Left ventricle myocardium inferior (tissue), 1 donor: ENCODE measurements at regions not wholly inside any gene's neighbourhood (a gene's known extent, or its start where the extent isn't known, plus 50 kb on each side); places are given as distances from the start of the nearest gene placed in this dataset.
"Not testable (repeated sequence)": the region's sequence is repeated elsewhere in the genome, so short reads cannot be mapped to it uniquely, and the experiment has no call there.

ENCODE experiments used
- DNase-seq: peaks from one replicate; pipeline ENCODE4 v3.0.0-alpha.2; 2020
- H3K27ac ChIP-seq: fragments of 200-600 bp; replicated peaks from 2 replicates; pipeline ENCODE4 v1.8.0; 2021
- H3K27me3 ChIP-seq: fragments of 200-600 bp; 2 replicates; pipeline ENCODE4 v1.8.0; 2021; ENCODE audit warnings: low read depth
- H3K36me3 ChIP-seq: fragments of 200-600 bp; 2 replicates; pipeline ENCODE4 v1.8.0; 2021
- H3K4me1 ChIP-seq: fragments of 200-600 bp; 2 replicates; pipeline ENCODE4 v1.8.0; 2021
- H3K4me3 ChIP-seq: fragments of 200-600 bp; 2 replicates; pipeline ENCODE4 v1.8.0; 2021; ENCODE audit warnings: mild to moderate bottlenecking, moderate library complexity
- H3K9me3 ChIP-seq: fragments of 200-600 bp; replicated peaks from 2 replicates; pipeline ENCODE4 v1.8.0; 2021
- intact Hi-C: fragments of 100-400 bp; cut with micrococcal nuclease; formaldehyde crosslinking; loops from one replicate; pipeline ENCODE4 v1.11.0; 2022
- TF ChIP-seq, protein P1 (sequence below): fragments of 200-600 bp; IDR thresholded peaks from 2 replicates; pipeline ENCODE4 v1.8.0; 2021; ENCODE audit warnings: antibody characterized with exemption, mild to moderate bottlenecking, borderline replicate concordance
- donor health status: DM: no; HTN: yes; CAD: no; lungs with severe emphysema.

DNA sequence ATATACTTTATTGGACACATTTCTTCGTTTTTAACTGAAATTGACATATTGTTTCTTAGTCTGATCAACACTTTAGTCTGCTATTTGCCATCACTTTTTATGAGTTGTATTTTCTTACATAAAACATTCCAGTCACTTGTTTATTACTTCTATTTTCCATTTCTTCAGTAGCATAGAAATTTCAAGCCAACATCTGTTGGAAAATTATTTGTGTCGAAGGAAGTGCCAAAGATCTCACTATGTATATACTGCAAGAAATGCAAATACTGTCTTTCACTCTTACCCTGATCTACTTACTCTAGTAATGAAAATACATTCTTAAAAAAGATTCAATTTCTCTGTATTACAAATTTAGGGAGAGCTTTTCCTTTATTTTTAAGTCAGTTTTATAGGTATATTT, 105.9 kb downstream of the SLC17A6 start:
- Histone ChIP-seq H3K27ac (no peak overlapping the region), H3K4me1 (no peaks in the 10 kb centered on the region), H3K36me3 (no peaks in the 10 kb centered on the region), H3K27me3 (no peaks in the 10 kb centered on the region), H3K4me3 (no peak overlapping the region), H3K9me3 (no peaks in the 10 kb centered on the region)
- intact Hi-C loops, result no loop called here
- DNase-seq, result no peak
- TF ChIP-seq, protein P1, sequence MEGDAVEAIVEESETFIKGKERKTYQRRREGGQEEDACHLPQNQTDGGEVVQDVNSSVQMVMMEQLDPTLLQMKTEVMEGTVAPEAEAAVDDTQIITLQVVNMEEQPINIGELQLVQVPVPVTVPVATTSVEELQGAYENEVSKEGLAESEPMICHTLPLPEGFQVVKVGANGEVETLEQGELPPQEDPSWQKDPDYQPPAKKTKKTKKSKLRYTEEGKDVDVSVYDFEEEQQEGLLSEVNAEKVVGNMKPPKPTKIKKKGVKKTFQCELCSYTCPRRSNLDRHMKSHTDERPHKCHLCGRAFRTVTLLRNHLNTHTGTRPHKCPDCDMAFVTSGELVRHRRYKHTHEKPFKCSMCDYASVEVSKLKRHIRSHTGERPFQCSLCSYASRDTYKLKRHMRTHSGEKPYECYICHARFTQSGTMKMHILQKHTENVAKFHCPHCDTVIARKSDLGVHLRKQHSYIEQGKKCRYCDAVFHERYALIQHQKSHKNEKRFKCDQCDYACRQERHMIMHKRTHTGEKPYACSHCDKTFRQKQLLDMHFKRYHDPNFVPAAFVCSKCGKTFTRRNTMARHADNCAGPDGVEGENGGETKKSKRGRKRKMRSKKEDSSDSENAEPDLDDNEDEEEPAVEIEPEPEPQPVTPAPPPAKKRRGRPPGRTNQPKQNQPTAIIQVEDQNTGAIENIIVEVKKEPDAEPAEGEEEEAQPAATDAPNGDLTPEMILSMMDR, result no peak

DNA sequence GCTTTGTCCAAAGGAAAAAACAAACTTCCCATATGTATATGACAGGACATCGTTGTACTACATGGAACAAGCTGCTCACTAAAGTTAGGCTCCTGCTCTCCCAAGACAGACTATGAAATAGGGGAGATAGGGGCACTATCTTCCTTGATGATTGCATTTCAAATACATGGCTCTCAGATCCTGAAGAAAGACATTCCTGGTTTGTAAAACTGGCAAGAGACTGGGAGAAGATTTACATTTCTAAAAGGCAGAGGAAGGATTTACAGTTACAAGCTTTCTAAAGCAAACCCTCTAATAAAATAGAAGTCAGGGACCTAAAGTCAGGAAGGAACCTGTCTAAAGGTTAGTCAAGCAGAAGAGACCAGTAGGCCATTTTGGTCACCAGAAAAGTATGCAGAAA, 103.7 kb downstream of the SLC17A6 start:
- TF ChIP-seq, protein P1, result no peak
- no peaks in the 10 kb centered on the region for H3K27me3 ChIP-seq
- H3K27ac ChIP-seq, result no peak overlapping the region
- no peak overlapping the region for H3K4me3 ChIP-seq
- DNase-seq, result no peak
- H3K36me3 ChIP-seq, result no peaks in the 10 kb centered on the region
- H3K9me3 ChIP-seq, result no peaks in the 10 kb centered on the region
- H3K4me1 ChIP-seq, result no peaks in the 10 kb centered on the region
- intact Hi-C loops, result no loop called here

DNA sequence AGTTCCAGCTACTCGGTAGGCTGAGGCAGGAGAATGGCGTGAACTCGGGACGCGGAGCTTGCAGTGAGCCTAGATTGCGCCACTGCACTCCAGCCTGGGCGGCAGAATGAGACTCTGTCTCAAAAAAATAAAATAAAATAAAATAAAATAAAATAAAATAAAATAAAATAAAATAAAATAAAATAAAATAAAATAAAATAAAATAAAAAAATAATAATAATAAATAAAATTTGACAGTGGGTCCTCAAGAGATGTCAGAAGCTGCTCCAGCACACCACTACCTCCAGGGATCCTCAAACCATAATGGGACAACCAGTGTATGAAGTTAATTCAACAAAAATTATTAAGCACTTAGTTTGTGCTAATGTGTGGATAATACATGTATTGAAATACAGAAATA, 97.4 kb downstream of the SLC17A6 start:
- H3K27ac ChIP-seq, H3K4me3 ChIP-seq, DNase-seq, H3K36me3 ChIP-seq, H3K9me3 ChIP-seq, intact Hi-C loops: not testable (repeated sequence)
- peaks cover 15% of the 10 kb centered on the region for H3K27me3 ChIP-seq
- peaks cover 17% of the 10 kb centered on the region for H3K4me1 ChIP-seq

DNA sequence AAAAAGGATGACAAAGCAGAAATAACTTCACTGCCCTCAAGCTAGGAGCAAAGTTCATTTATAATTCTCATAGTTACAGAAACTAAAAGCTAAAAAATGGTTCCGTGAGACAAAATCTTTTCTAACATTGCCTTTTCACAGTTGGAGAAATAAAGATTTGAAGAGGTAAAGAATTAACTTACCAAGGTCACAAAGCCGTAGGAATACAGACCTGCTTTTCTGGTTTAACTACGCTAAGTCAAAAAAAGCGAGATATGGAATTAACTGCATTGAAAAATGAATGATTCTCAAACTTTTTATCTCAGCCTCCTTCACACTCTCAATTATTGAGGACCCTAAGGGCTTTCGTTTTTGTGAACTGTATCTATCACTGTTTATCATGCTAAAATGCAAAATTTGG, 95.3 kb downstream of the SLC17A6 start:
- no peak overlapping the region for H3K4me3 ChIP-seq
- DNase-seq, result no peak
- TF ChIP-seq, protein P1, result no peak
- H3K9me3 ChIP-seq, result peaks cover 4% of the 10 kb centered on the region
- peaks cover 17% of the 10 kb centered on the region for H3K4me1 ChIP-seq
- peaks cover 15% of the 10 kb centered on the region for H3K27me3 ChIP-seq
- intact Hi-C loops, result no loop called here
- H3K36me3 ChIP-seq, result no peaks in the 10 kb centered on the region
- no peak overlapping the region for H3K27ac ChIP-seq

DNA sequence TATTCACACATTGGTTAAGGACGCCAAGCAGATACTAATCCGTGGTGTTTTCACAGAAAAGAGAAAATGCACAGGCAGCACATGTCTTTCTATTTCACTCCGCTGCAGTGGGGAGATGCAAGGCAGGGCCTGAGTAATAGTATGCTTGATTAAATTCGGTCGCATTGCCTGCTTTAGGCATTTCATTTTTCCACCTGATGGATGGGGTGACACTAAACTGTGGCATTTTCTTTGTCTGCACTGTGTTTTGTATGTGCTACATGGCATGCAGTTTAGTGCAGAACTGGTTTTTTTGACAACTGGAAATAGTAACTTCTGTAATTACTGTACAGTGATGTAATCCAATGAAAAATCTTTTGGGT, 94.9 kb downstream of the SLC17A6 start:
- intact Hi-C loops, result no loop called here
- TF ChIP-seq, protein P1, result no peak
- peak overlapping the region; percentile 66 for H3K4me3 ChIP-seq

DNA sequence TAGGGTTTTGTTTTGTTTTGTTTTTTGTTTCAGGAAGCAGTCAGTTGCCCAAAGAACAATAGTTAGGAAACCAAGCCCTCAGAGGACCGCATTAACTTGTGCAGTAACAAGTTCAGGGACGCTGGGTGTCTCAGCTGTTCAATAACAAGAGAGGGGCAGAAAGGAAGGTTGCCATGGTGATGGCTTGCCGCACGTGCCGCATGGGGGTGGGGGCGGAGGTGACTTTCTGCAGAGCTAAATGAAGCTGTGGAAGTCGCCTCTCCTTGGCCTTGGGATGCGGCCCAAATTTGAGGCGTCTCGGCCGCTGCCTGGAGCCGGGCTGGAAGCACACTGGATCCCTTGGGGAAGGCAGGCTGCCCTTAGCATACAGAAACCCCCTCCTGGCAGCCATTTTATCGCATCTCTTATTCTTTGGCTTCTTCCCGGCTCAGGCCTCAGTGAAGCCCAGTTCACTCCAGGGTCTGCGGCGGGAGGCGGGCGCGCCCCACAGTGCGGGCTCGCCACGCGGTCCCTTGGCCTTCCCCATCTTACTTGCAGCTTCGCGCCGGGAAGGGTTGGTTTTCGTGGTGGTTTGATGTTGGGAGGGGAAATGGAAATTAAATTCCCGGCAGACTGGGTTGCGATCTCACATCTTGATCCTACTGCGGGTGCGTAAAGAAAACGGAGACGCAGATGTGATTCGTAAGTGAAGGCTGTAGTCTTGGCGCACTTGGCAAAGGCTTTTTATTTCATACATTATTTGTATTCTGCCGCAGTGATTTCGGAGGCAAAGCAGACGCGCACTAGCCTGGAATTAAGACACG, 94.3 kb downstream of the SLC17A6 start:
- Histone ChIP-seq H3K9me3 (peaks cover 9% of the 10 kb centered on the region), H3K36me3 (no peaks in the 10 kb centered on the region), H3K27ac (peak overlapping the region; percentile 67), H3K27me3 (peaks cover 15% of the 10 kb centered on the region), H3K4me1 (peaks cover 17% of the 10 kb centered on the region), H3K4me3 (peak overlapping the region; percentile 66)
- peak; percentile 40 for DNase-seq
- intact Hi-C loops, result no loop called here
- TF ChIP-seq, protein P1, result no peak

More for the DNA sequence above, 94.9 kb downstream of the SLC17A6 start:
- peak overlapping the region; percentile 67 for H3K27ac ChIP-seq
- no peaks in the 10 kb centered on the region for H3K36me3 ChIP-seq
- peaks cover 17% of the 10 kb centered on the region for H3K4me1 ChIP-seq
- DNase-seq, result no peak
- H3K9me3 ChIP-seq, result peaks cover 8% of the 10 kb centered on the region
- peaks cover 15% of the 10 kb centered on the region for H3K27me3 ChIP-seq
